ELF-1 (cell line): ENCODE measurements at regions not wholly inside any gene's neighbourhood (a gene's known extent, or its start where the extent isn't known, plus 50 kb on each side); places are given as distances from the start of the nearest gene placed in this dataset.
"Not testable (repeated sequence)": the region's sequence is repeated elsewhere in the genome, so short reads cannot be mapped to it uniquely, and the experiment has no call there.

Experiments
- DNase-seq: peaks from one replicate; pipeline ENCODE4 v3.0.0-alpha.2; 2016; ENCODE audit warnings: low read depth, low spot score

DNA sequence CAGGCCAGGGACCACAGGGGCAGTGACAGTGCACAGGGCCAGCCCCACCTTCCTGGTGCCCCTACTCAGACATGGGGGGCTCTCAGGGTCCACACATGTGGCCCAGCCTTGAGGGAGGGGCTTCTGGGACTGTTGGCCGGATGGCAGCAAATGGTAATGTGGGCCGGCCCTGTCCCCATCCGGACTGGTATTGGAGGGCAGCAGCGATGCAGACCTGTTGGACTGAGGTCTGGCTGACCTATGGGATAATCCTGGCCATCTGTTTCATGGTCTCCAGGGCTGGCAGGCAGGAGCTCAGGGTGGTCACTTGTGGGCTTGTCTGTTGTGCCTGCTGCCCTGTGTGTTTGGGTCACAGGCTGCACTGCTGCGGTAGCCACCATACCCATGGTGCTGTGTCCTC lies 387.5 kb downstream of the TMEM121 start:
- no peak for DNase-seq

GRCh38 chr14:105914281-105914680 lies 387.9 kb downstream of the TMEM121 start:
- DNase-seq: not testable (repeated sequence)

GRCh38 chr14:105914738-105915385 lies 388.5 kb downstream of the TMEM121 start:
- no peak for DNase-seq

- not testable (repeated sequence) for DNase-seq
Observed at GRCh38 chr14:105915546-105915945, 389.2 kb downstream of the TMEM121 start.

- not testable (repeated sequence) for DNase-seq
Observed at GRCh38 chr14:105917136-105917932, 391.0 kb downstream of the TMEM121 start.

DNA sequence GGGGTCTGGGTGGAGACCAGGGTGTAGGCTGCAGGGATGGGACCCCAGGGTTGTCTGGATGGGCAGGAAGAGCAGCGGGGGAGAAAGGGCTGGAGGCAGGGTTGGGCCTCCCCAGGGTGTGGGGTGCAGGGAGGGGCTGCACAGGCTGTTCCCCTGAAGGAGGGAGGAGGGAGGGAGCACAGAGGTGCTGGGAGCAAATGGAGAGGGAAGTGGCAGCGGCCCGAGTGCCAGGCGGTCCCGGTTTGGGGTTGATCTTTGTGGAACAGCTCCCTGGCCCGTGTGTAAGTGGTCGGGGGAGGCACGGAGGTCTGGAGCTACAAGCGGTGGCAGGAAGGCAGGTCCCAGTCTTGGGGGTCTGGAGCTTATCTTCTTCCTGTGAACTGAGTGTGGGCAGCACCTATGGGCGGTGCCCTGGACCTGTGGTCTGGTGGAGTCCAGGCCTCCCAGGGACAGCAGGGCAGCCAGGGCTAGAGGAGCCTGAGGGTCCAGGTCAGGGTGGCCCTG lies 391.6 kb downstream of the TMEM121 start:
- DNase-seq: no peak

GRCh38 chr14:105918496-105919262 lies 392.3 kb downstream of the TMEM121 start:
- no peak for DNase-seq

GRCh38 chr14:105919458-105920150 lies 393.2 kb downstream of the TMEM121 start:
- no peak for DNase-seq

DNA sequence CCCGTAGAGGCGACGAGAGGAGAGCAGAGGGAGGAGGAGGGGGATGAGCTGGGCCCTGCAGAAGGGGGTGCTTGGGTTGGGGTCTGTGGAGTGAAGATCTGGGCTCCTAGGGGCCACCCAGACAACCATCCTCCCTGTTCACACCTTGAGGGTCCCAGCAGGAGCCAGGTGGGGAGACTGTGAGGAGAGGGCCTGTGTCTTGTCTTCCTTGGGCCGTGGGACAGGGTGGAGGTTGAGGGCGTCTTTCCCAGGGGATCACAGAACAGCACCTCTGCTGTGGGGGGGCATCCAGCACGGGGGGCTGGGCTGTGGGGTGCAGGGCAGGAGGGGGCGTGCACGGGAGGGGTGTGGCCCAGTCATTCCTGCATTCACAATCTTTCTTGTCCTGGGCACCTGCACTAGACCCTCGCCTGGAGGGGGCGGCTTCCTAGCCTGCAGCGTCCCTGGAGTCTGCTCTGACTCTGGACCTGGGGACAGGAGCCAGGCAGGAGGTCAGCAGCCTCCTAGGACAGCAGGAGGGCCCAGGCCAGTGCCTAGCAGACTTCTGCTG lies 393.8 kb downstream of the TMEM121 start:
- not testable (repeated sequence) for DNase-seq

- not testable (repeated sequence) for DNase-seq
Observed at GRCh38 chr14:105920803-105921755, 394.7 kb downstream of the TMEM121 start.

GRCh38 chr14:105921781-105922180 lies 395.4 kb downstream of the TMEM121 start:
- DNase-seq: not testable (repeated sequence)

GRCh38 chr14:105923520-105924191 lies 397.3 kb downstream of the TMEM121 start:
- DNase-seq: not testable (repeated sequence)

- no peak for DNase-seq
Observed at GRCh38 chr14:105924951-105925591, 398.7 kb downstream of the TMEM121 start.

GRCh38 chr14:105925615-105926372 lies 399.4 kb downstream of the TMEM121 start:
- DNase-seq: no peak

- DNase-seq: no peak
Observed at GRCh38 chr14:105926373-105927095, 400.2 kb downstream of the TMEM121 start.

DNA sequence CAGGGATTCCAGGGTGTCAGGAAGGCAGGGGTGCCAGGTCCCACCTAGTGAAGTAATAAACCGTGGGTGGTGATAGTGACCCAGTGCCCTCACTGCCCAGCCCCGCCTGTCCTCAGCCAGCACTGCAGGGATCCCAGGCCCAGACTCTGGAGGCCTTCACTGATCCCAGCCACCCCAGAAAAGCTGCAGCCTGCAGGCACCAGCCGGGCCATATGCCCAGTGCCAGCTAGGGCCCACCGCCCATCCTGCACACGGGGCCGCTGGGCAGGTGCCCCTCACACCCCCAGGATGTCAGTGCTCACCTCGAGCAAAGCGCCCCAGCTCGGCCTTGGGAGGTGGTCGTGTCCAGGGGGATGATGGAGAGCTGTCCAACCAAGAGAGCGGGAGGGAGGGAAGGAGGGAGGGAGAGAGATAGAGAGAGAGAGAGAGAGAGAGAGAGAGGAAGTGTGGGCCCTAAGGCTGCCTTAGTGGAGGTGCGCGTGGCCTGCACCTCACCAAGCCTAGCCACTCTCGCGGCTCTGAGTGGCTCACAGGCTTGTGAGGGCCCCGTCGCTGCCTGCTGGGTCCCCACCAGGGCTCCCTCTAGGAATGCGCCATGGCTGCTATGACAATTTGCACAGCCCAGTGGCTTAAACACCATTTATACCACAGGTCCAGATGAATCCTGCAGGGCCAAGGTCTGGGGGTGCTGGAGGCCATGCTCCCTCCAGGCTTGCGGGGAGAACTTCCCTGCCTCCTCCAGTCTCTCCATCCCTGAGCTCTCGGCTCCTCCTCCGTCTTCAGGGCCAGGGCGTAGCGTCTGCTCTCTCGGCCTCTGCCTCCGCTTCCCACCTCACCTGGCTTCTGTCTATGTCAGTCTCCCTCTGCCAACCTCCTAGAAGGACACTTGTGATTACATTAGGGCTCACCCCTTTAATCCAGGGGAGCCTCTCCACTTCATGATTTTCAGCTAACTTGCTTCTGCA lies 401.0 kb downstream of the TMEM121 start:
- DNase-seq: no peak
